ENCODE measurements at regions not wholly inside any gene's neighbourhood (a gene's known extent, or its start where the extent isn't known, plus 50 kb on each side); places are given as distances from the start of the nearest gene placed in this dataset.

DNA sequence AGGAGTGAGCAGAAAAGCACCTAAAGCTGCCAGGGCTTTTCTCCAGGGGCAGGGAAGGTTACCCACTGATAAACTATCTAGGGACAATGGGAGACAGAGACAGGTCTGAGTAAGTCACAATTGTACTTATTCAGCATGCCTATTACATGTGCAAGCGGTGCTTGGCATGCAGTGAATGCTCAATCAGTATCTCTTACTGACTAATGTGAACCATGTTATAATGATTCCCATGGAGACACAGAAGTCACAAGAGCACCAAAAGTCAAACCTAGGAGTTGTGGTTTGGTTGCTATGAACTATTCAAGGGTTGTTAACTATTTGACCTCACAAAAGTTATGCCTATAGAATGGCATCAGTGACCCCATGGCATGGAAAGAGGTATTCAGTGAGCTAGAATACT is 50.0 kb upstream of the RASGRP1 start:
- TF ChIP-seq EP300 (IDR thresholded peaks at IDR 0.05; ENCODE audit: low read depth), result no peak
- TF ChIP-seq, protein P1, sequence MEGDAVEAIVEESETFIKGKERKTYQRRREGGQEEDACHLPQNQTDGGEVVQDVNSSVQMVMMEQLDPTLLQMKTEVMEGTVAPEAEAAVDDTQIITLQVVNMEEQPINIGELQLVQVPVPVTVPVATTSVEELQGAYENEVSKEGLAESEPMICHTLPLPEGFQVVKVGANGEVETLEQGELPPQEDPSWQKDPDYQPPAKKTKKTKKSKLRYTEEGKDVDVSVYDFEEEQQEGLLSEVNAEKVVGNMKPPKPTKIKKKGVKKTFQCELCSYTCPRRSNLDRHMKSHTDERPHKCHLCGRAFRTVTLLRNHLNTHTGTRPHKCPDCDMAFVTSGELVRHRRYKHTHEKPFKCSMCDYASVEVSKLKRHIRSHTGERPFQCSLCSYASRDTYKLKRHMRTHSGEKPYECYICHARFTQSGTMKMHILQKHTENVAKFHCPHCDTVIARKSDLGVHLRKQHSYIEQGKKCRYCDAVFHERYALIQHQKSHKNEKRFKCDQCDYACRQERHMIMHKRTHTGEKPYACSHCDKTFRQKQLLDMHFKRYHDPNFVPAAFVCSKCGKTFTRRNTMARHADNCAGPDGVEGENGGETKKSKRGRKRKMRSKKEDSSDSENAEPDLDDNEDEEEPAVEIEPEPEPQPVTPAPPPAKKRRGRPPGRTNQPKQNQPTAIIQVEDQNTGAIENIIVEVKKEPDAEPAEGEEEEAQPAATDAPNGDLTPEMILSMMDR (IDR thresholded peaks at IDR 0.05), result no peak
- TF ChIP-seq POLR2AphosphoS5 (IDR thresholded peaks at IDR 0.05), result no peak
- no peak for TF ChIP-seq POLR2A (IDR thresholded peaks at IDR 0.05)
- H3K27ac ChIP-seq, result no peak overlapping the region
- no peaks in the 10 kb centered on the region for H3K9me3 ChIP-seq
- H3K4me1 ChIP-seq, result no peaks in the 10 kb centered on the region
- no peak for DNase-seq
- H3K4me3 ChIP-seq, result no peak overlapping the region
- WGBS, 2 donors (ENCODE audit: low coverage in 1 of 2), result 90 to 100% methylated on average over 1 of the region's 1 CpG
- no peaks in the 10 kb centered on the region for H3K27me3 ChIP-seq
- in situ Hi-C loops (cut with MboI; ENCODE audit: low pct_ligation_motif_present in 1 of 4, low pct_unique_long_range_greater_than_20kb in 1 of 4, low sequenced_read_pairs in 3 of 4) (no loop called here), intact Hi-C loops (cut with DNase I; ENCODE audit: low total_unique reads) (no loop called here)
- no peaks in the 10 kb centered on the region for H3K36me3 ChIP-seq

DNA sequence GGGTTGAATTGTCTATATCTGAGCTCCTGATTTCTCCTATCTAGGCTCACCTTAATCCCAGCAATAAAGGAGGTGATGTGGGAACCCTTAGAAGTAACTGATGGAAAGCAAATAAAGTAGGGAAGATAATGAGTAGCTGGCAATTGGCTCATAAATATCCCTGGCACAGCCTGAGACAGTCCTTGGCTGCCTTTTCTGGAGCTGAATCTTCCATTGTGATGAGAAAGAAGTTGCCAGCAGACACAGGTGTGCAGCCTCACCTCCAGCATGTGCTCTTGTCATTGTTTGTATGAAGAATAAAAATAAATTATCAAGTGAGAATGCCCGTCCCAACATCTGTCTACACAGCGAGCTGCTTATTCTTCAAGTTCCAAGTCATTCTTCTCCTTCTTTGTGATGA is 53.2 kb upstream of the RASGRP1 start:
- Histone ChIP-seq H3K4me3 (no peak overlapping the region), H3K9me3 (no peaks in the 10 kb centered on the region), H3K4me1 (peaks cover 0 to 16% (median 3%) of the 10 kb centered on the region in 4 donors), H3K27ac (no peak overlapping the region), H3K36me3 (no peaks in the 10 kb centered on the region), H3K27me3 (no peaks in the 10 kb centered on the region)
- WGBS, 2 donors (ENCODE audit: low coverage in 1 of 2), result 63 to 80% methylated on average over 1 to 2 of the region's 2 CpGs
- TF ChIP-seq, protein P1 (IDR thresholded peaks at IDR 0.05), result no peak
- no peak for TF ChIP-seq EP300 (IDR thresholded peaks at IDR 0.05; ENCODE audit: low read depth)
- no peak for TF ChIP-seq POLR2A (IDR thresholded peaks at IDR 0.05)
- in situ Hi-C loops (cut with MboI; ENCODE audit: low pct_ligation_motif_present in 1 of 4, low pct_unique_long_range_greater_than_20kb in 1 of 4, low sequenced_read_pairs in 3 of 4) (no loop called here), intact Hi-C loops (cut with DNase I; ENCODE audit: low total_unique reads) (no loop called here)
- DNase-seq, result no peak

DNA sequence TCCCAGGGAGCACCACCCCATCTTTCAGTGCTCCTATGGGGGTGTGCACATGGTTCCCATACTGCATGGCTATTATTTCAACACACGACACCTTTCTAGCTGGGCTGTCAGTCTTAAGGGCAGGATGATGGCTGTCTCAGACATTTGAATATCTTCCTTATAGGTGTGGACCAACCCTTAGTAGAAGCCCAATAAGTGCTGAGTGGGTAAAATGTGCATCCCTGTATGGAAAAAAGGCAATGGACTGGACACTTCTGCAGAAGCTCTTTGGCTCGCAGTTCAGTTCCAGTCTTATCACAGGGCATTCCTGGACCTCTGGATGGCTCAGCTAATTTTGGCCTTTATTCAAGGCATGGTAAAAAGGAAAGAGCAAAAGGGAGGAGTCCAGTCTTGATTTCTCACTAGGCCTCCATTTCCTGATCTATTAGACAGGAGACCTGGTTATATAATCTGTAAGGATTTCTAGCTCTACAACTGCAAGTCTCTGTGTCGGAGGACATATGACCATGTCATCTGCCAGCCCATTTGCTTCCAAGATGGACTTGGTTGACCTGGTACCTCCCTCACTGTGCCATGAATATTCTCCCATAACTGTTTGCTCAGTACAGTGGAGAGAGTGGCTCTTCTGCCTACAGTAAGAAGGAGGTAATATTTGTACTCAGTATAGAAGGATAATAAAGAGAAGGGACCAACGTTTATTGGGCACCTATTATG is 53.8 kb upstream of the RASGRP1 start:
- no peak for DNase-seq
- intact Hi-C loops (cut with DNase I; ENCODE audit: low total_unique reads), result no loop called here
- TF ChIP-seq POLR2AphosphoS5 (IDR thresholded peaks at IDR 0.05), result no peak
- TF ChIP-seq EP300 (IDR thresholded peaks at IDR 0.05; ENCODE audit: low read depth), result no peak
- TF ChIP-seq POLR2A (IDR thresholded peaks at IDR 0.05), result no peak
- TF ChIP-seq, protein P1 (IDR thresholded peaks at IDR 0.05), result no peak
- no peak overlapping the region for H3K4me3 ChIP-seq
- in situ Hi-C loops (cut with MboI; ENCODE audit: low pct_ligation_motif_present in 1 of 4, low pct_unique_long_range_greater_than_20kb in 1 of 4, low sequenced_read_pairs in 3 of 4), result no loop called here
- H3K27me3 ChIP-seq, result no peaks in the 10 kb centered on the region
- no peaks in the 10 kb centered on the region for H3K36me3 ChIP-seq
- H3K9me3 ChIP-seq, result no peaks in the 10 kb centered on the region
- no peak overlapping the region for H3K27ac ChIP-seq
- 64 to 89% methylated on average over 2 to 4 of the region's 4 CpGs for WGBS, 2 donors (ENCODE audit: low coverage in 1 of 2)
- H3K4me1 ChIP-seq, result peaks cover 0 to 19% (median 3%) of the 10 kb centered on the region in 4 donors

DNA sequence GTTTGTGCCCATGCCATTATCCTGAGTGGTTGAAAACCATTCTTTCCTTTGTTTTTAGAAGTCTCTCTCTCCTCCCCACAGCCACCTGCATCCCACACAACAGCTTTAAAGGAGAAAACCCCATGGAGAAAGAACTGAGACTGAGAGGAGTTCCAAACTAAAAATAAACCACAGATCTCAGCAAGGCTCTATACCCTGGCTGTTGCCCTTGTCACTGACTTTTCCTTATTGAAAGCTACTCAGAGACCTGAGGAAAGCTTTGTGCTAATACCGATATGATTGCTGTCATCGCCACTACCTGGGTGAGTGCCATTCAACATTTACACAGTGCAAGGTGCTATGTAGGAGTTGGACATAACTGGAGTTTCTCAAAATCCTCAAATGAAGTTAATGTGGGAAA is 55.5 kb upstream of the RASGRP1 start:
- Histone ChIP-seq H3K27me3 (no peaks in the 10 kb centered on the region), H3K27ac (no peak overlapping the region), H3K9me3 (no peaks in the 10 kb centered on the region), H3K4me1 (peaks cover 0 to 19% (median 6%) of the 10 kb centered on the region in 4 donors), H3K36me3 (no peaks in the 10 kb centered on the region), H3K4me3 (no peak overlapping the region)
- in situ Hi-C loops (cut with MboI; ENCODE audit: low pct_ligation_motif_present in 1 of 4, low pct_unique_long_range_greater_than_20kb in 1 of 4, low sequenced_read_pairs in 3 of 4), result no loop called here
- no peak for TF ChIP-seq EP300 (IDR thresholded peaks at IDR 0.05; ENCODE audit: low read depth)
- TF ChIP-seq, protein P1 (IDR thresholded peaks at IDR 0.05), result no peak
- no peak for TF ChIP-seq POLR2A (IDR thresholded peaks at IDR 0.05)
- no peak for TF ChIP-seq POLR2AphosphoS5 (IDR thresholded peaks at IDR 0.05)
- DNase-seq, result no peak
- WGBS, 2 donors (ENCODE audit: low coverage in 1 of 2), result 73% methylated on average over 2 of the region's 2 CpGs; no CpG with 5 or more reads in 1 of the 2 donors
- intact Hi-C loops (cut with DNase I; ENCODE audit: low total_unique reads), result no loop called here

All from transverse colon (tissue), 4 donors.